ENCODE measurements at regions not wholly inside any gene's neighbourhood (a gene's known extent, or its start where the extent isn't known, plus 50 kb on each side); places are given as distances from the start of the nearest gene placed in this dataset.

GRCh38 chr3:153348457-153349107 lies 186.6 kb downstream of the RAP2B start:
- H3K4me3 ChIP-seq, result no peak overlapping the region
- DNase-seq (ENCODE audit: low spot score), result no peak
- TF ChIP-seq POLR2AphosphoS5 (IDR thresholded peaks at IDR 0.05), result no peak
- H3K9me3 ChIP-seq, result no peaks in the 10 kb centered on the region
- no peaks in the 10 kb centered on the region for H3K4me1 ChIP-seq (replicated peaks)
- H3K36me3 ChIP-seq, result no peaks in the 10 kb centered on the region
- no peak overlapping the region for H3K27ac ChIP-seq
- intact Hi-C loops (cut with DNase I), result no loop called here
- H3K27me3 ChIP-seq (replicated peaks; ENCODE audit: insufficient read depth), result no peaks in the 10 kb centered on the region
- 67% methylated on average over 2 of the region's 2 CpGs for WGBS

DNA sequence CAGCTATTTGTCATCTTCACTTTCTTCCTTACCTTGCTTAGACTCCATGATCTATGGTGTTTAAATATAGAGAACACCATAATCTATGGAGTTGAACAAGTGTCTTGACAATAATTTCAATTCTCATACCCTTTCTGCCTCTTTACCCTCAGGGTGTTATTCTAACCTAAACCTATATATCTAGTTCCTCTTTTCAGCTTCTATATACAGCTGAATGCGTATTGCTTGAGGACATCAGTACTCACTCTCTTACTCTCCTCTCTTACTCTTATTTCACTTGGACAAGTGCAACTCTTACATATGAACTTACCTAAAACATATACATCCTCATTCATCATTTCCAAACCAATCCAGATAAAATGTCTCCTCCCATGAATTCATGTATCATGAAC lies 187.1 kb downstream of the RAP2B start:
- Histone ChIP-seq H3K27me3 (replicated peaks; ENCODE audit: insufficient read depth) (no peaks in the 10 kb centered on the region), H3K4me3 (no peak overlapping the region), H3K4me1 (replicated peaks) (no peaks in the 10 kb centered on the region), H3K27ac (no peak overlapping the region), H3K36me3 (no peaks in the 10 kb centered on the region), H3K9me3 (no peaks in the 10 kb centered on the region)
- intact Hi-C loops (cut with DNase I), result no loop called here
- WGBS, result 100% methylated on average over 1 of the region's 1 CpG
- TF ChIP-seq CTCF (IDR thresholded peaks at IDR 0.05) (no peak), POLR2A (IDR thresholded peaks at IDR 0.05) (no peak), POLR2AphosphoS5 (IDR thresholded peaks at IDR 0.05) (no peak)
- DNase-seq (ENCODE audit: low spot score), result no peak

DNA sequence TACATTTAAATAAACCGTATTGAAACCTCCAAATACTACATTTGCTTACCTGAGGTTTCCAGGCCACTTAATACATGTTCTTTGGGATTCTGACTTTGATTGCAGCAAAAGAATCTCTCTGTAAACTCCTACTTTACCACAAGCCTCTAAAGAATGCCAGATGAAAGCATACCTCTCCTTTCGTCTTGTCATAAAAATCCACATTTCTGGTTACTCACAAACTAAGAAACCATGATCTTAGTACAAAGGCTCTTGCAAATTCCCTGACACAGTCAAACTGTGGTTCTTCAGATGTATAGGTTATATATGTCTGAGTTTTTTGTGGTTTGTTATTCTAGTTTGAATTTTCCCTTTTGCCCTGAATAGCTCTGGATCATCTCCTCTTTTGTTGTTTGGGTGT lies 188.4 kb downstream of the RAP2B start:
- no peaks in the 10 kb centered on the region for H3K27me3 ChIP-seq (replicated peaks; ENCODE audit: insufficient read depth)
- 53% methylated on average over 2 of the region's 2 CpGs for WGBS
- intact Hi-C loops (cut with DNase I), result no loop called here

GRCh38 chr3:153354641-153355040 lies 192.6 kb downstream of the RAP2B start:
- Histone ChIP-seq H3K4me1 (replicated peaks) (no peaks in the 10 kb centered on the region), H3K27ac (no peak overlapping the region), H3K27me3 (replicated peaks; ENCODE audit: insufficient read depth) (no peaks in the 10 kb centered on the region), H3K36me3 (no peaks in the 10 kb centered on the region), H3K9me3 (no peaks in the 10 kb centered on the region), H3K4me3 (no peak overlapping the region)
- intact Hi-C loops (cut with DNase I), result no loop called here
- TF ChIP-seq CTCF (IDR thresholded peaks at IDR 0.05) (no peak), POLR2A (IDR thresholded peaks at IDR 0.05) (no peak), POLR2AphosphoS5 (IDR thresholded peaks at IDR 0.05) (no peak)
- WGBS, result 92% methylated on average over 1 of the region's 1 CpG
- DNase-seq (ENCODE audit: low spot score), result no peak

More for the DNA sequence above, 188.4 kb downstream of the RAP2B start:
- H3K4me1 ChIP-seq (replicated peaks), result no peaks in the 10 kb centered on the region
- no peak overlapping the region for H3K27ac ChIP-seq
- no peaks in the 10 kb centered on the region for H3K36me3 ChIP-seq
- no peak overlapping the region for H3K4me3 ChIP-seq
- DNase-seq (ENCODE audit: low spot score), result no peak
- TF ChIP-seq POLR2A (IDR thresholded peaks at IDR 0.05), result no peak
- TF ChIP-seq CTCF (IDR thresholded peaks at IDR 0.05), result no peak
- no peaks in the 10 kb centered on the region for H3K9me3 ChIP-seq

GRCh38 chr3:153355559-153355958 lies 193.5 kb downstream of the RAP2B start:
- H3K27ac ChIP-seq, result no peak overlapping the region
- intact Hi-C loops (cut with DNase I), result no loop called here
- no peaks in the 10 kb centered on the region for H3K27me3 ChIP-seq (replicated peaks; ENCODE audit: insufficient read depth)
- no peaks in the 10 kb centered on the region for H3K4me1 ChIP-seq (replicated peaks)
- no peak for TF ChIP-seq POLR2A (IDR thresholded peaks at IDR 0.05)
- no peak for TF ChIP-seq CTCF (IDR thresholded peaks at IDR 0.05)
- TF ChIP-seq POLR2AphosphoS5 (IDR thresholded peaks at IDR 0.05), result no peak
- no peak overlapping the region for H3K4me3 ChIP-seq
- no peaks in the 10 kb centered on the region for H3K9me3 ChIP-seq
- no peak for DNase-seq (ENCODE audit: low spot score)
- 97% methylated on average over 1 of the region's 1 CpG for WGBS
- no peaks in the 10 kb centered on the region for H3K36me3 ChIP-seq
